ENCODE measurements at regions not wholly inside any gene's neighbourhood (a gene's known extent, or its start where the extent isn't known, plus 50 kb on each side); places are given as distances from the start of the nearest gene placed in this dataset.
"Not testable (repeated sequence)": the region's sequence is repeated elsewhere in the genome, so short reads cannot be mapped to it uniquely, and the experiment has no call there.

- ATAC-seq (no peak), DNase-seq (ENCODE audit: low spot score in 2 of 2) (no peak)
- H3K36me3 Mint-ChIP-seq = no peaks in the 10 kb centered on the region
- no peak overlapping the region for H3K27ac Mint-ChIP-seq
- no peaks in the 10 kb centered on the region for H3K9me3 Mint-ChIP-seq
These were observed 163.4 kb downstream of the TMEM26 start for GRCh38 chr10:61289813-61290212.

- Mint-ChIP-seq H3K36me3 (no peaks in the 10 kb centered on the region), H3K27ac (no peak overlapping the region), H3K9me3 (no peaks in the 10 kb centered on the region)
- DNase-seq (ENCODE audit: low spot score in 2 of 2) = no peak
- peak; percentile 89 to 99 for ATAC-seq
These were observed 166.5 kb downstream of the TMEM26 start for GRCh38 chr10:61286686-61287085.

GRCh38 chr10:61285749-61286148 lies 167.4 kb downstream of the TMEM26 start:
- Mint-ChIP-seq H3K27ac (no peak overlapping the region), H3K9me3 (no peaks in the 10 kb centered on the region), H3K36me3 (no peaks in the 10 kb centered on the region)
- DNase-seq (ENCODE audit: low spot score in 2 of 2) (no peak), ATAC-seq (no peak)

GRCh38 chr10:61284222-61284890 lies 168.8 kb downstream of the TMEM26 start:
- ATAC-seq (no peak), DNase-seq (ENCODE audit: low spot score in 2 of 2) (peak in 1 of 2 donors; percentile 5)
- no peaks in the 10 kb centered on the region for H3K9me3 Mint-ChIP-seq
- no peak overlapping the region for H3K27ac Mint-ChIP-seq
- H3K36me3 Mint-ChIP-seq = no peaks in the 10 kb centered on the region

GRCh38 chr10:61283481-61284221 lies 169.5 kb downstream of the TMEM26 start:
- DNase-seq (ENCODE audit: low spot score in 2 of 2) (no peak), ATAC-seq (no peak)
- Mint-ChIP-seq H3K9me3 (no peaks in the 10 kb centered on the region), H3K27ac (no peak overlapping the region), H3K36me3 (no peaks in the 10 kb centered on the region)

- DNase-seq (ENCODE audit: low spot score in 2 of 2) (no peak), ATAC-seq (no peak)
- no peaks in the 10 kb centered on the region for H3K9me3 Mint-ChIP-seq
- no peaks in the 10 kb centered on the region for H3K36me3 Mint-ChIP-seq
- H3K27ac Mint-ChIP-seq = no peak overlapping the region
These were observed 170.1 kb downstream of the TMEM26 start for GRCh38 chr10:61283066-61283465.

- no peak overlapping the region for H3K27ac Mint-ChIP-seq
- DNase-seq (ENCODE audit: low spot score in 2 of 2) (no peak), ATAC-seq (no peak)
- H3K9me3 Mint-ChIP-seq = no peaks in the 10 kb centered on the region
- no peaks in the 10 kb centered on the region for H3K36me3 Mint-ChIP-seq
These were observed 172.9 kb downstream of the TMEM26 start for GRCh38 chr10:61280303-61280702.

- ATAC-seq (no peak), DNase-seq (ENCODE audit: low spot score in 2 of 2) (no peak)
- Mint-ChIP-seq H3K27ac (no peak overlapping the region), H3K9me3 (no peaks in the 10 kb centered on the region), H3K36me3 (no peaks in the 10 kb centered on the region)
These were observed 173.8 kb downstream of the TMEM26 start for GRCh38 chr10:61279400-61279799.

- Mint-ChIP-seq H3K36me3 (no peaks in the 10 kb centered on the region), H3K27ac (no peak overlapping the region), H3K9me3 (no peaks in the 10 kb centered on the region)
- ATAC-seq (no peak), DNase-seq (ENCODE audit: low spot score in 2 of 2) (no peak)
These were observed 174.6 kb downstream of the TMEM26 start for GRCh38 chr10:61278556-61278955.

- DNase-seq (ENCODE audit: low spot score in 2 of 2) (no peak), ATAC-seq (no peak)
- no peak overlapping the region for H3K27ac Mint-ChIP-seq
- H3K9me3 Mint-ChIP-seq = no peaks in the 10 kb centered on the region
- no peaks in the 10 kb centered on the region for H3K36me3 Mint-ChIP-seq
These were observed 180.4 kb downstream of the TMEM26 start for GRCh38 chr10:61272781-61273180.

GRCh38 chr10:61271127-61271780 lies 181.9 kb downstream of the TMEM26 start:
- ATAC-seq (no peak), DNase-seq (ENCODE audit: low spot score in 2 of 2) (no peak)
- H3K36me3 Mint-ChIP-seq = no peaks in the 10 kb centered on the region
- H3K27ac Mint-ChIP-seq = no peak overlapping the region
- no peaks in the 10 kb centered on the region for H3K9me3 Mint-ChIP-seq

GRCh38 chr10:61263518-61263917 lies 189.7 kb downstream of the TMEM26 start:
- no peak for ATAC-seq
- Mint-ChIP-seq H3K9me3 (peaks cover 4 to 5% of the 10 kb centered on the region in 2 donors), H3K36me3 (no peaks in the 10 kb centered on the region), H3K27ac (no peak overlapping the region)
- no peak for DNase-seq (ENCODE audit: low spot score in 2 of 2)

GRCh38 chr10:61262486-61263261 lies 190.5 kb downstream of the TMEM26 start:
- ATAC-seq (no peak), DNase-seq (ENCODE audit: low spot score in 2 of 2) (no peak)
- H3K9me3 Mint-ChIP-seq = peaks cover 4 to 5% of the 10 kb centered on the region in 2 donors
- no peak overlapping the region for H3K27ac Mint-ChIP-seq
- H3K36me3 Mint-ChIP-seq = no peaks in the 10 kb centered on the region

- peaks cover 0 to 11% of the 10 kb centered on the region in 2 donors for H3K36me3 Mint-ChIP-seq
- no peak for DNase-seq (ENCODE audit: low spot score in 2 of 2)
- ATAC-seq = no peak
- peaks cover 15 to 16% of the 10 kb centered on the region in 2 donors for H3K9me3 Mint-ChIP-seq
- H3K27ac Mint-ChIP-seq = no peak overlapping the region
These were observed 195.2 kb downstream of the TMEM26 start for GRCh38 chr10:61257956-61258496.

- ATAC-seq (no peak), DNase-seq (ENCODE audit: low spot score in 2 of 2) (no peak)
- Mint-ChIP-seq H3K9me3 (peaks cover 11 to 12% of the 10 kb centered on the region in 2 donors), H3K36me3 (peaks cover 0 to 11% of the 10 kb centered on the region in 2 donors), H3K27ac (no peak overlapping the region)
These were observed 196.0 kb downstream of the TMEM26 start for GRCh38 chr10:61257136-61257535.

- ATAC-seq; H3K27ac Mint-ChIP-seq; DNase-seq (ENCODE audit: low spot score in 2 of 2): not testable (repeated sequence)
- Mint-ChIP-seq H3K36me3 (peaks cover 0 to 11% of the 10 kb centered on the region in 2 donors), H3K9me3 (peaks cover 11 to 12% of the 10 kb centered on the region in 2 donors)
These were observed 200.9 kb downstream of the TMEM26 start for GRCh38 chr10:61252326-61252725.
